ENCODE measurements at regions not wholly inside any gene's neighbourhood (a gene's known extent, or its start where the extent isn't known, plus 50 kb on each side); places are given as distances from the start of the nearest gene placed in this dataset.

- TF ChIP-seq CTCF (IDR thresholded peaks at IDR 0.05) (no peak), POLR2A (IDR thresholded peaks at IDR 0.05) (no peak), EP300 (IDR thresholded peaks at IDR 0.05; ENCODE audit: low read depth) (no peak), POLR2AphosphoS5 (IDR thresholded peaks at IDR 0.05) (no peak)
These were observed 293.3 kb upstream of the TBX22 start for GRCh38 chrX:79721234-79721633.
